ENCODE measurements at regions not wholly inside any gene's neighbourhood (a gene's known extent, or its start where the extent isn't known, plus 50 kb on each side); places are given as distances from the start of the nearest gene placed in this dataset.

- H3K4me1 Mint-ChIP-seq (ENCODE audit: unreplicated experiment), result peaks cover 10% of the 10 kb centered on the region
- peaks cover 5% of the 10 kb centered on the region for H3K9me3 Mint-ChIP-seq
- H3K36me3 Mint-ChIP-seq, result peaks cover 3% of the 10 kb centered on the region
- TF ChIP-seq CTCF (conservative IDR thresholded peaks at IDR 0.05), result no peak
- no peak overlapping the region for H3K4me3 Mint-ChIP-seq
- H3K27me3 Mint-ChIP-seq, result no peaks in the 10 kb centered on the region
- H3K27ac Mint-ChIP-seq, result no peak overlapping the region
- DNase-seq (ENCODE audit: extremely low spot score, unreplicated experiment), result no peak
These were observed 59.3 kb upstream of the KIAA1217 start for GRCh38 chr10:24149640-24150039.

GRCh38 chr10:24150853-24151252 lies 58.1 kb upstream of the KIAA1217 start:
- H3K9me3 Mint-ChIP-seq, result no peaks in the 10 kb centered on the region
- no peak for TF ChIP-seq CTCF (conservative IDR thresholded peaks at IDR 0.05)
- H3K4me1 Mint-ChIP-seq (ENCODE audit: unreplicated experiment), result peaks cover 10% of the 10 kb centered on the region
- no peak for DNase-seq (ENCODE audit: extremely low spot score, unreplicated experiment)
- peaks cover 2% of the 10 kb centered on the region for H3K36me3 Mint-ChIP-seq
- H3K4me3 Mint-ChIP-seq, result no peak overlapping the region
- H3K27ac Mint-ChIP-seq, result no peak overlapping the region
- no peaks in the 10 kb centered on the region for H3K27me3 Mint-ChIP-seq

- no peaks in the 10 kb centered on the region for H3K27me3 Mint-ChIP-seq
- TF ChIP-seq CTCF (conservative IDR thresholded peaks at IDR 0.05), result no peak
- no peaks in the 10 kb centered on the region for H3K9me3 Mint-ChIP-seq
- no peak overlapping the region for H3K27ac Mint-ChIP-seq
- no peak overlapping the region for H3K4me3 Mint-ChIP-seq
- H3K4me1 Mint-ChIP-seq (ENCODE audit: unreplicated experiment), result peaks cover 10% of the 10 kb centered on the region
- no peak for DNase-seq (ENCODE audit: extremely low spot score, unreplicated experiment)
- H3K36me3 Mint-ChIP-seq, result peaks cover 9% of the 10 kb centered on the region
These were observed 56.7 kb upstream of the KIAA1217 start for GRCh38 chr10:24152270-24152669.

GRCh38 chr10:24153031-24153430 lies 55.9 kb upstream of the KIAA1217 start:
- H3K4me3 Mint-ChIP-seq, result no peak overlapping the region
- peaks cover 10% of the 10 kb centered on the region for H3K4me1 Mint-ChIP-seq (ENCODE audit: unreplicated experiment)
- no peak for TF ChIP-seq CTCF (conservative IDR thresholded peaks at IDR 0.05)
- no peak overlapping the region for H3K27ac Mint-ChIP-seq
- no peaks in the 10 kb centered on the region for H3K27me3 Mint-ChIP-seq
- no peak for DNase-seq (ENCODE audit: extremely low spot score, unreplicated experiment)
- peaks cover 9% of the 10 kb centered on the region for H3K36me3 Mint-ChIP-seq
- H3K9me3 Mint-ChIP-seq, result peaks cover 1% of the 10 kb centered on the region

GRCh38 chr10:24153537-24153936 lies 55.4 kb upstream of the KIAA1217 start:
- H3K27ac Mint-ChIP-seq, result no peak overlapping the region
- H3K27me3 Mint-ChIP-seq, result no peaks in the 10 kb centered on the region
- no peak for DNase-seq (ENCODE audit: extremely low spot score, unreplicated experiment)
- peaks cover 14% of the 10 kb centered on the region for H3K36me3 Mint-ChIP-seq
- peaks cover 6% of the 10 kb centered on the region for H3K9me3 Mint-ChIP-seq
- TF ChIP-seq CTCF (conservative IDR thresholded peaks at IDR 0.05), result no peak
- no peak overlapping the region for H3K4me3 Mint-ChIP-seq
- H3K4me1 Mint-ChIP-seq (ENCODE audit: unreplicated experiment), result peaks cover 10% of the 10 kb centered on the region

- no peak overlapping the region for H3K4me3 Mint-ChIP-seq
- no peaks in the 10 kb centered on the region for H3K27me3 Mint-ChIP-seq
- H3K27ac Mint-ChIP-seq, result no peak overlapping the region
- H3K4me1 Mint-ChIP-seq (ENCODE audit: unreplicated experiment), result peaks cover 10% of the 10 kb centered on the region
- H3K9me3 Mint-ChIP-seq, result peaks cover 6% of the 10 kb centered on the region
- peaks cover 14% of the 10 kb centered on the region for H3K36me3 Mint-ChIP-seq
- no peak for TF ChIP-seq CTCF (conservative IDR thresholded peaks at IDR 0.05)
- DNase-seq (ENCODE audit: extremely low spot score, unreplicated experiment), result no peak
These were observed 52.3 kb upstream of the KIAA1217 start for GRCh38 chr10:24156686-24157085.

All from type B pancreatic cell (in vitro differentiated cells).